GM12878 (cell line): ENCODE measurements at regions not wholly inside any gene's neighbourhood (a gene's known extent, or its start where the extent isn't known, plus 50 kb on each side); places are given as distances from the start of the nearest gene placed in this dataset.

Experiments
- ATAC-seq: fragments of 200-7000 bp; cut with Tn5 transposase; 3 replicates; pipeline ENCODE4 v1.9.1; 2020; ENCODE audit warnings: mild to moderate bottlenecking, moderate library complexity
- BruUV-seq: library from RNA; stranded (reverse); fragments of 400-500 nt; replicated peaks from 2 replicates; lab custom pipeline; 2021; lab: Mats Ljungman, UMichigan
- CTCF ChIA-PET: fragments of 300-600 bp; sonication (Branson Sonifier 250); formaldehyde crosslinking; extraction: SDS; loops from one replicate; lab custom pipeline; 2021; ENCODE audit warnings: inconsistent platforms; lab: Yijun Ruan, JAX
- POLR2A ChIA-PET: fragments of 350-600 bp; formaldehyde crosslinking; extraction: SDS; loops from one replicate; lab custom pipeline; 2021; ENCODE audit warnings: inconsistent platforms; lab: Charles Lee
- RAD21 ChIA-PET: fragments of 300-600 bp; sonication (Branson Sonifier 250); formaldehyde crosslinking; loops from one replicate; lab custom pipeline; 2023; ENCODE audit warnings: antibody characterized with exemption; ENCODE audit not compliant: unreplicated experiment; lab: Charles Lee
- SMC1A ChIA-PET: fragments of 300-600 bp; sonication (Branson Sonifier 250); formaldehyde crosslinking; loops from one replicate; lab custom pipeline; 2023; ENCODE audit not compliant: unreplicated experiment, uncharacterized antibody; lab: Charles Lee
- DNase-seq: peaks from one replicate; pipeline ENCODE4 v3.0.0-alpha.2; 2011; ENCODE audit warnings: low read depth, low spot score
- FAIRE-seq: peaks from 3 replicates; lab custom pipeline; 2011; peaks lifted over from hg19 to GRCh38; lab: Jason Lieb, UNC
- H2AFZ ChIP-seq: 2 replicates; pipeline ENCODE4 v1.6.0; 2011; ENCODE audit warnings: low read depth, low read length, control low read depth; ENCODE audit not compliant: control insufficient read depth
- H3K27ac ChIP-seq: 2 replicates; pipeline ENCODE4 v1.5.1; 2011; ENCODE audit warnings: control low read depth; ENCODE audit not compliant: control insufficient read depth, insufficient read depth
- H3K27me3 ChIP-seq, 2 experiments: replicated peaks in 1 of 2; 2 replicates each; pipeline versions ENCODE4 v1.6.0 to v1.6.1; 2011; ENCODE audit warnings: low read length in 1 of 2; ENCODE audit not compliant: control insufficient read depth in 2 of 2, insufficient read depth in 2 of 2
- H3K36me3 ChIP-seq, 2 experiments: 2 replicates each; pipeline ENCODE4 v1.5.1; 2011; ENCODE audit warnings: low read length in 1 of 2; ENCODE audit not compliant: control insufficient read depth in 2 of 2, insufficient read depth in 2 of 2
- H3K4me1 ChIP-seq: 2 replicates; pipeline ENCODE4 v1.6.1; 2011; ENCODE audit warnings: mild to moderate bottlenecking, low read length, moderate library complexity, mixed read lengths; ENCODE audit not compliant: control insufficient read depth, insufficient read depth
- H3K4me2 ChIP-seq: 2 replicates; pipeline ENCODE4 v1.6.0; 2011; ENCODE audit warnings: control low read depth; ENCODE audit not compliant: control insufficient read depth, insufficient read depth
- H3K4me3 ChIP-seq: fragments of 200-600 bp; sonication (generic); 2 replicates; pipeline ENCODE4 v1.5.1; 2016
- H3K79me2 ChIP-seq: 2 replicates; pipeline ENCODE4 v1.6.0; 2011; ENCODE audit warnings: low read length; ENCODE audit not compliant: control insufficient read depth, insufficient read depth
- H3K9ac ChIP-seq: 2 replicates; pipeline ENCODE4 v1.8.0; 2011; ENCODE audit warnings: low read length, control low read depth, mixed read lengths; ENCODE audit not compliant: control insufficient read depth, insufficient read depth
- H3K9me3 ChIP-seq: replicated peaks from 3 replicates; pipeline ENCODE4 v1.5.1; 2011; ENCODE audit warnings: mild to moderate bottlenecking, low read length; ENCODE audit not compliant: control insufficient read depth, insufficient read depth
- H4K20me1 ChIP-seq: 2 replicates; pipeline ENCODE4 v1.6.0; 2011; ENCODE audit not compliant: control insufficient read depth, insufficient read depth
- ASH2L ChIP-seq: fragments of 300-600, 200-600 bp; sonication (generic); IDR thresholded peaks from 2 replicates; pipeline ENCODE4 v1.6.1; 2017; ENCODE audit warnings: low read depth, mild to moderate bottlenecking, borderline replicate concordance
- ATF3 ChIP-seq: IDR thresholded peaks from 2 replicates; pipeline ENCODE4 v1.6.1; 2011; ENCODE audit warnings: low read depth, mild to moderate bottlenecking, low read length, moderate library complexity, borderline replicate concordance; ENCODE audit errors: extremely low read depth
- ATF7 ChIP-seq: fragments of 450-650 bp; IDR thresholded peaks from 2 replicates; pipeline ENCODE4 v1.6.1; 2016; ENCODE audit warnings: low read depth, mild to moderate bottlenecking
- CBFB ChIP-seq: IDR thresholded peaks from 2 replicates; pipeline ENCODE4 v1.6.1; 2016; ENCODE audit warnings: antibody characterized with exemption, low read depth
- CTCF ChIP-seq, 3 experiments: IDR thresholded peaks in 2 of 3; conservative IDR thresholded peaks in 1 of 3; 2 replicates each; pipeline ENCODE4 v1.5.1; 2011; ENCODE audit warnings: low read depth in 3 of 3, low read length in 3 of 3, mild to moderate bottlenecking in 3 of 3, control low read depth in 2 of 3, moderate library complexity in 2 of 3, inconsistent platforms in 1 of 3, mixed read lengths in 1 of 3; ENCODE audit not compliant: control insufficient read depth in 2 of 3, insufficient read depth in 1 of 3; ENCODE audit errors: extremely low read depth in 1 of 3
- EZH2 ChIP-seq: IDR thresholded peaks from 2 replicates; pipeline ENCODE4 v1.6.1; 2012; ENCODE audit warnings: low read depth, mild to moderate bottlenecking, control low read depth, inconsistent platforms, low read length, borderline replicate concordance; ENCODE audit not compliant: control insufficient read depth
- FOXM1 ChIP-seq: IDR thresholded peaks from 2 replicates; pipeline ENCODE4 v1.6.1; 2012; ENCODE audit warnings: low read depth, mild to moderate bottlenecking, inconsistent platforms, low read length, moderate library complexity
- NFYA ChIP-seq: IDR thresholded peaks from 2 replicates; pipeline ENCODE4 v1.6.1; 2011; ENCODE audit warnings: low read depth, mild to moderate bottlenecking, low read length, improper control_type of control experiment, borderline replicate concordance
- NR2C2 ChIP-seq: IDR thresholded peaks from 2 replicates; pipeline ENCODE4 v1.6.1; 2011; ENCODE audit warnings: borderline replicate concordance, low read depth; ENCODE audit not compliant: control insufficient read depth, insufficient read length
- PAX5 ChIP-seq: IDR thresholded peaks from 2 replicates; pipeline ENCODE4 v1.6.1; 2011; ENCODE audit warnings: low read depth, low read length, borderline replicate concordance
- PAX8 ChIP-seq: fragments of 450-650 bp; IDR thresholded peaks from 2 replicates; pipeline ENCODE4 v1.6.1; 2017; ENCODE audit warnings: mild to moderate bottlenecking, moderate library complexity
- POLR2AphosphoS5 ChIP-seq: IDR thresholded peaks from 2 replicates; pipeline ENCODE4 v1.6.1; 2011; ENCODE audit warnings: mild to moderate bottlenecking, low read length, inconsistent platforms
- RELA ChIP-seq: fragments of 450-650 bp; IDR thresholded peaks from 2 replicates; pipeline ENCODE4 v1.8.0; 2014; ENCODE audit warnings: borderline replicate concordance; ENCODE audit not compliant: partially characterized antibody
- SP1 ChIP-seq: IDR thresholded peaks from one replicate; pipeline ENCODE4 v1.6.1; 2011; ENCODE audit warnings: low read depth, low read length
- STAT1 ChIP-seq: fragments of 450-650 bp; conservative IDR thresholded peaks from 2 replicates; pipeline ENCODE4 v1.6.1; 2014; ENCODE audit warnings: antibody characterized with exemption, mild to moderate bottlenecking
- SUZ12 ChIP-seq: fragments of 200-600 bp; sonication (generic); IDR thresholded peaks from one replicate; pipeline ENCODE4 v1.6.1; 2018; ENCODE audit warnings: antibody characterized with exemption, mild to moderate bottlenecking; ENCODE audit not compliant: unreplicated experiment
- TBL1XR1 ChIP-seq: IDR thresholded peaks from 2 replicates; pipeline ENCODE4 v1.6.1; 2012; ENCODE audit warnings: low read depth, low read length, improper control_type of control experiment
- ZSCAN29 ChIP-seq: fragments of 450-650 bp; IDR thresholded peaks from 2 replicates; pipeline ENCODE4 v1.6.1; 2017; ENCODE audit warnings: mild to moderate bottlenecking, moderate library complexity
- WGBS: methylation state at CpG from one replicate; pipeline ENCODE4 v1.1.6; 2016; ENCODE audit warnings: low lambda C conversion rate; ENCODE audit not compliant: insufficient replicate concordance, insufficient coverage; ENCODE audit errors: missing lambda C conversion rate; 5-methylcytosine and 5-hydroxymethylcytosine counted together
- in situ Hi-C: fragments of 300-500 bp; cut with MboI; formaldehyde crosslinking; loops from 9 replicates; pipeline ENCODE4 v1.14.3; 2018; ENCODE audit warnings: mixed read lengths
- intact Hi-C: fragments of 100-400 bp; cut with micrococcal nuclease; formaldehyde crosslinking; loops from one replicate; pipeline ENCODE4 v1.14.2; 2022; ENCODE audit not compliant: unreplicated experiment

GRCh38 chr20:7361321-7361720, 578.9 kb downstream of the HAO1 start:
- Histone ChIP-seq H3K9ac (no peak overlapping the region), H3K4me1 (no peaks in the 10 kb centered on the region), H2AFZ (no peak overlapping the region), H3K79me2 (no peaks in the 10 kb centered on the region), H3K9me3 (no peaks in the 10 kb centered on the region), H3K27me3 (no peaks in the 10 kb centered on the region), H3K4me2 (no peak overlapping the region), H3K4me3 (no peak overlapping the region), H4K20me1 (no peaks in the 10 kb centered on the region), H3K36me3 (no peaks in the 10 kb centered on the region), H3K27ac (no peak overlapping the region)
- ChIA-PET POLR2A (no interaction called here), SMC1A (interaction anchor here (0.7 kb wide), 1 partner anchor 1061 kb away, joined by 3 read pairs; no protein-coding TSS in a partner anchor), CTCF (no interaction called here), RAD21 (no interaction called here)
- FAIRE-seq: no peak
- in situ Hi-C loops (no loop called here), intact Hi-C loops (no loop called here)
- no peak for DNase-seq
- TF ChIP-seq FOXM1 (no peak), ZSCAN29 (no peak), ASH2L (no peak)
- WGBS: 0% methylated on average over 3 of the region's 3 CpGs
- no TSS peak for BruUV-seq
- no peak for ATAC-seq

- intact Hi-C loops: no loop called here
- Histone ChIP-seq H3K27ac (no peak overlapping the region), H2AFZ (no peak overlapping the region), H3K9me3 (no peaks in the 10 kb centered on the region), H3K27me3 (no peaks in the 10 kb centered on the region), H3K4me3 (no peak overlapping the region), H3K4me1 (no peaks in the 10 kb centered on the region), H3K9ac (no peak overlapping the region), H3K4me2 (no peak overlapping the region), H3K36me3 (no peaks in the 10 kb centered on the region), H3K79me2 (no peaks in the 10 kb centered on the region), H4K20me1 (no peaks in the 10 kb centered on the region)
- ATAC-seq (no peak), DNase-seq (no peak), FAIRE-seq (no peak)
- ChIA-PET RAD21 (no interaction called here), POLR2A (no interaction called here), CTCF (interaction anchor here (0.8 to 1.7 kb wide), 3 partner anchors 9 to 1360 kb away, joined by 3 to 4 read pairs (median 4); no protein-coding TSS in a partner anchor), SMC1A (no interaction called here)
- 12% methylated on average over 3 of the region's 3 CpGs for WGBS
- no TSS peak for BruUV-seq
- in situ Hi-C loops: no loop called here
- TF ChIP-seq ATF3: no peak
- no peak for TF ChIP-seq PAX5
- no peak for TF ChIP-seq CBFB
- no peak for TF ChIP-seq STAT1
- no peak for TF ChIP-seq SP1
- TF ChIP-seq NFYA: no peak
- TF ChIP-seq EZH2: no peak
- no peak for TF ChIP-seq ATF7
- no peak for TF ChIP-seq CTCF (IDR thresholded peaks at IDR 0.05 in 2 of 3, conservative IDR thresholded peaks at IDR 0.05 in 1 of 3; ENCODE audit: control insufficient read depth in 2 of 3, extremely low read depth in 1 of 3, insufficient read depth in 1 of 3, low read depth in 3 of 3, low read length in 3 of 3)
- TF ChIP-seq RELA: no peak
- no peak for TF ChIP-seq SUZ12
- TF ChIP-seq POLR2AphosphoS5: no peak
- TF ChIP-seq NR2C2: no peak
- TF ChIP-seq PAX8: no peak
- TF ChIP-seq TBL1XR1: no peak
Observed at GRCh38 chr20:7361931-7362330, 578.3 kb downstream of the HAO1 start.
